ENCODE measurements at regions not wholly inside any gene's neighbourhood (a gene's known extent, or its start where the extent isn't known, plus 50 kb on each side); places are given as distances from the start of the nearest gene placed in this dataset.

GRCh38 chrY:8500888-8501287 is 836.4 kb upstream of the TSPY4 start:
- H3K9me2 ChIP-seq (ENCODE audit: insufficient read depth): no peaks in the 10 kb centered on the region
- no peaks in the 10 kb centered on the region for H3K36me3 ChIP-seq (ENCODE audit: insufficient read depth)
- no peaks in the 10 kb centered on the region for H4K20me1 ChIP-seq (replicated peaks; ENCODE audit: insufficient read depth)
- no peaks in the 10 kb centered on the region for H3F3A ChIP-seq (replicated peaks; ENCODE audit: low read depth)
- ATAC-seq (no peak), DNase-seq (ENCODE audit: low spot score) (no peak)
- Mint-ChIP-seq H3K4me1 (no peaks in the 10 kb centered on the region), H3K27ac (no peak overlapping the region), H3K4me3 (no peak overlapping the region), H3K9me3 (peaks cover 73% of the 10 kb centered on the region), H3K36me3 (ENCODE audit: low read depth) (no peaks in the 10 kb centered on the region), H3K27me3 (ENCODE audit: insufficient read depth, low read depth, poor library complexity) (no peaks in the 10 kb centered on the region)
- no peak for TF ChIP-seq CTCF (conservative IDR thresholded peaks at IDR 0.05; ENCODE audit: low read depth in 2 of 2)
- H2AFZ ChIP-seq: no peak overlapping the region
- H3K79me2 ChIP-seq (replicated peaks; ENCODE audit: insufficient read depth): no peaks in the 10 kb centered on the region
- no peaks in the 10 kb centered on the region for H3K4me1 ChIP-seq (ENCODE audit: insufficient read depth)
- no peak overlapping the region for H3K27ac ChIP-seq (ENCODE audit: low read depth)
- no peak overlapping the region for H3K4me3 ChIP-seq
- H3K27me3 ChIP-seq (ENCODE audit: insufficient read depth): no peaks in the 10 kb centered on the region
- H3K4me2 ChIP-seq: no peak overlapping the region

GRCh38 chrY:8533468-8533867 is 803.8 kb upstream of the TSPY4 start:
- H3K36me3 ChIP-seq (ENCODE audit: insufficient read depth): no peaks in the 10 kb centered on the region
- no peaks in the 10 kb centered on the region for H3K4me1 ChIP-seq (ENCODE audit: insufficient read depth)
- H3K4me3 Mint-ChIP-seq: no peak overlapping the region
- no peaks in the 10 kb centered on the region for H3K27me3 ChIP-seq (ENCODE audit: insufficient read depth)
- TF ChIP-seq ZNF331 (CRISPR knock-in tag; IDR thresholded peaks at IDR 0.05; ENCODE audit: low read depth): no peak
- no peak for TF ChIP-seq STAT1 (IDR thresholded peaks at IDR 0.05; ENCODE audit: unreplicated experiment)
- TF ChIP-seq EZH2 (IDR thresholded peaks at IDR 0.05; ENCODE audit: low read depth, unreplicated experiment): no peak
- no peak for TF ChIP-seq EZH2phosphoT487 (IDR thresholded peaks at IDR 0.05; ENCODE audit: unreplicated experiment)
- peaks cover 2% of the 10 kb centered on the region for H3K27me3 Mint-ChIP-seq (ENCODE audit: insufficient read depth, low read depth, poor library complexity)
- H3K9me3 Mint-ChIP-seq: peaks cover 90% of the 10 kb centered on the region
- peaks cover 8% of the 10 kb centered on the region; the same call in 1 of the 3 replicates for H3K36me3 Mint-ChIP-seq (ENCODE audit: low read depth)
- H3K4me2 ChIP-seq: no peak overlapping the region
- no peak overlapping the region for H3K4me3 ChIP-seq
- DNase-seq (ENCODE audit: low spot score) (no peak), ATAC-seq (no peak)
- H2AFZ ChIP-seq: no peak overlapping the region
- no peaks in the 10 kb centered on the region for H4K20me1 ChIP-seq (replicated peaks; ENCODE audit: insufficient read depth)
- H3F3A ChIP-seq (replicated peaks; ENCODE audit: low read depth): no peaks in the 10 kb centered on the region
- no peaks in the 10 kb centered on the region for H3K79me2 ChIP-seq (replicated peaks; ENCODE audit: insufficient read depth)
- H3K9me2 ChIP-seq (ENCODE audit: insufficient read depth): no peaks in the 10 kb centered on the region
- no peak overlapping the region for H3K27ac ChIP-seq (ENCODE audit: low read depth)
- H3K4me1 Mint-ChIP-seq: no peaks in the 10 kb centered on the region
- H3K27ac Mint-ChIP-seq: no peak overlapping the region

GRCh38 chrY:8535704-8536103 is 801.6 kb upstream of the TSPY4 start:
- Histone ChIP-seq H3K27ac (ENCODE audit: low read depth) (no peak overlapping the region), H2AFZ (no peak overlapping the region)
- TF ChIP-seq REST (IDR thresholded peaks at IDR 0.05; ENCODE audit: unreplicated experiment) (no peak), EZH2phosphoT487 (IDR thresholded peaks at IDR 0.05; ENCODE audit: unreplicated experiment) (no peak), ZNF114 (CRISPR knock-in tag; IDR thresholded peaks at IDR 0.05) (no peak)

More at GRCh38 chrY:8535704-8536103, 801.6 kb upstream of the TSPY4 start:
- Histone ChIP-seq H3K36me3 (ENCODE audit: insufficient read depth) (no peaks in the 10 kb centered on the region), H3K4me3 (no peak overlapping the region), H3K79me2 (replicated peaks; ENCODE audit: insufficient read depth) (no peaks in the 10 kb centered on the region), H3K9me2 (ENCODE audit: insufficient read depth) (no peaks in the 10 kb centered on the region), H3K27me3 (ENCODE audit: insufficient read depth) (no peaks in the 10 kb centered on the region), H4K20me1 (replicated peaks; ENCODE audit: insufficient read depth) (no peaks in the 10 kb centered on the region), H3K4me2 (no peak overlapping the region), H3K4me1 (ENCODE audit: insufficient read depth) (no peaks in the 10 kb centered on the region), H3F3A (replicated peaks; ENCODE audit: low read depth) (no peaks in the 10 kb centered on the region)
- H3K27ac Mint-ChIP-seq: no peak overlapping the region
- H3K9me3 Mint-ChIP-seq: peaks cover 89% of the 10 kb centered on the region
- peaks cover 8% of the 10 kb centered on the region; the same call in 1 of the 3 replicates for H3K36me3 Mint-ChIP-seq (ENCODE audit: low read depth)
- DNase-seq (ENCODE audit: low spot score) (no peak), ATAC-seq (no peak)
- H3K4me3 Mint-ChIP-seq: no peak overlapping the region
- H3K27me3 Mint-ChIP-seq (ENCODE audit: insufficient read depth, low read depth, poor library complexity): no peaks in the 10 kb centered on the region
- no peaks in the 10 kb centered on the region for H3K4me1 Mint-ChIP-seq
